LNCaP clone FGC (cell line): ENCODE measurements at regions not wholly inside any gene's neighbourhood (a gene's known extent, or its start where the extent isn't known, plus 50 kb on each side); places are given as distances from the start of the nearest gene placed in this dataset.

Source experiments
- DNase-seq: peaks from one replicate; pipeline ENCODE4 v3.0.0-alpha.2; 2011; ENCODE audit warnings: low read depth
- H3K4me3 ChIP-seq: 2 replicates; pipeline ENCODE4 v1.5.1; 2011; ENCODE audit warnings: mild to moderate bottlenecking, low read depth, low read length, control low read depth
- CTCF ChIP-seq: IDR thresholded peaks from 2 replicates; pipeline ENCODE4 v1.5.1; 2012; ENCODE audit warnings: mild to moderate bottlenecking; ENCODE audit not compliant: control insufficient read depth, insufficient read depth; ENCODE audit errors: extremely low read depth

DNA sequence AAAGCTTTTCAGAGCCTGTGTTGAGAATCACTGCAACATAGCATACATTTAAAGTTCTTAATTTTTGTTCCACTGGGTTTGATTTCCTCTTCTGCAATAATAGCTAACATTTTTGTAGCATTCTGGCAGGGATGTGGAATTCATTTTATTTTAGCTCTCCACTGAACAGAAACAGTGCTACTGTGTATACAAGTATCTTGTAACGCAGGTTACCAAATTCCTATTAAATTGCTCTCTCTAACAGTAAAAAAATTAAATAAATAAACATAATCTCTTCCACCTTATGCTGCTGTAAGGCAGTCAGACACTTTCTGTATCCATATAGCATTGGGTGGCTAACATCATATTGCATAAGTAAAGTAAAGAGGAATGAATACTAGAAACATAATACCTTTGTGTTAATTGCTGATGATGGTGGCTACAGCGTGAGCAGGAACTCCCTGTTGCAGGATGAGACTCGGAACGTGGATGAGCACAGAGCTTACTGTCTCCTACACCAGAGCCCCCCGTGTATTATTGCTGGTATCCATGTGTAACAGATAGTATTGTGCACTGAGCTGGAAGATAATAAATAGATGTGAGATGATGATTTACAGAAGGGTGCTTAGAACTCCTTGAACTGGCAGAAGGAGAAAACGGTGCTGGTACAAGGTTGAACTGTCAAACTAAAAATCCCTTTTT, 276.9 kb upstream of the SNX7 start:
- DNase-seq, result no peak
- no peak for TF ChIP-seq CTCF
- H3K4me3 ChIP-seq, result no peak overlapping the region

GRCh38 chr1:98382986-98383740, 278.4 kb upstream of the SNX7 start:
- no peak for DNase-seq
- TF ChIP-seq CTCF, result no peak
- H3K4me3 ChIP-seq, result no peak overlapping the region

DNA sequence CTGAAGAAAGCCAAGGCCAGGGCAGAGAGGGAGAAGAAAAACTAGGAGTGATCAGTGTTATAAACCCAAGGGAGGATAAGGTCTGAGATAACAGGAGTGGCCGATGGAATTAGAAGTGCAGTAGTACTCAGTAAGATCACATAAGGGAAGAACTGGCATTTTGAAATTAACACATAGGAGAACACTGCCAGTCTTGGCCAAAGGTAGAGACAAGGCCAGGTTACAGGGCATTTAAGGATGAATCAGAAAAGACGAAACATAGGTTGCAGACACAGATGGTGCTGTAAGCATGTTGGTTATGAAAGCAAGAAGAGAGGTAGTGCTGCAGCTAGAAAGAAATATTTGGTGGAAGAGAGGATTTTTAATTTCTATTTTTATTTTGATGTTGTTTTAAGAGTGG, 278.9 kb upstream of the SNX7 start:
- no peak for TF ChIP-seq CTCF

GRCh38 chr1:98374098-98374497, 287.4 kb upstream of the SNX7 start:
- H3K4me3 ChIP-seq, result no peak overlapping the region
- DNase-seq, result no peak
- TF ChIP-seq CTCF, result no peak

More for the DNA sequence above, 278.9 kb upstream of the SNX7 start:
- H3K4me3 ChIP-seq, result no peak overlapping the region
- no peak for DNase-seq

DNA sequence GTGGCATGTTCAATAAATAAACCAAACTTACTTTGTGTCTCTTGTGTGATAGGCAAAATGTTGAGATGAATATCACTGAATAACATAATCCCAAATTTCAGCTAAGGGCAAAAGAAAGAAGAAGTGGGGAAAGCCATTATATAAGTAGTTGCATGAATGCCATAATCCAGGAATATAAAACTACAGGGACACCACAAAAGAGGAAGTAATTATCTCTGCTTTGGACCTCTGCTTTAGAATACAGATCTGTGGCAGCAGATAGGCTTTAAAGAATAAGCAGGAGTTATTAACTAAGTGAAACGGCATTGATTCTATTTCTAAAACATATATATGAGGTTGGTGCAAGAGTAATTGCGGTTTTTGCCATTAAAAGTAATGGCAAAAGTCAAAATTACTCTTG, 288.5 kb upstream of the SNX7 start:
- no peak for DNase-seq
- TF ChIP-seq CTCF, result no peak
- H3K4me3 ChIP-seq, result no peak overlapping the region

DNA sequence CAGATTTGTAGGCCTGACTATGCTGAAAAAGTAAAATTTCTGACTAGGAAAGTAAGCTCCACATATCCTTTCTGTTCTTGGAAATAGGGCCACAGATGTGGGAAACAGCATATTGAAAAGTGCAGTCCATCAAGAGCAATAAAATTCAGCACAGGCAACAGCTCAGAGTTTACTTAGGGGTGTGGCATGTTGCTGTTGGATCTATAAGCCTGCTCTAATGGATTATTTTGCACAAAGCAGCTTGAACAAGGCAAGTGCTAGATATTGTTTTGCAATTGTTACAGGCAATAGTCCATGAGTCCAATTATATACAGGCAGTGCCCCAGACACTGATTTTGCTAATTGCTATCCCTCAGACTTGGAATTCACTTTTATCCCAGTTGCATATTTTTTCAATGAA, 289.8 kb upstream of the SNX7 start:
- H3K4me3 ChIP-seq, result no peak overlapping the region
- DNase-seq, result no peak
- no peak for TF ChIP-seq CTCF
